GM18870 (cell line): ENCODE measurements at regions not wholly inside any gene's neighbourhood (a gene's known extent, or its start where the extent isn't known, plus 50 kb on each side); places are given as distances from the start of the nearest gene placed in this dataset.
A peak's percentile ranks its signal among the peaks of the same experiment; 100 is the strongest.
"Not testable (repeated sequence)": the region's sequence is repeated elsewhere in the genome, so short reads cannot be mapped to it uniquely, and the experiment has no call there.

Experiments used
- ATAC-seq: cut with Tn5 transposase; IDR thresholded peaks from one replicate; pipeline ENCODE4 v1.9.1; 2021; ENCODE audit warnings: moderate library complexity; ENCODE audit not compliant: unreplicated experiment

- ATAC-seq: no peak
These were observed 57.8 kb downstream of the OR2B2 start for GRCh38 chr6:27854421-27854820.

DNA sequence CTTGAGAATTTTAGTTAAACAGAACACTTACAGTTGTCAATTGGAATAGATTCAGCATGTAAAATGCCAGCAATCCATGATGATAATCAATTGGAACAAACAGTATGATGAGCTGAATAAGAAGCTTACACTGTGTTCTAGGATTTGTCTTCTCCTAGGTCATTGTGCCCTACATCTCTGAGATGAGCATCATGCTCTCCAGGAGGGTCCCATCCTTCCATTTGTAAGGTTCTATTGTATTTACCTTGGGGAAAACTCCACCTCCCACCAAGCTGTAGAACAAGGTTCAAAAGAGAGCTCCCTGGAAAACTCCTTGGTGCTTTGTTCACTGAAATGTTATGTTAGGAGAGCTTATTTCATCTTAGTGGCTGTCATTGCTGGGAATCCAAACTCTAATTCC is 60.8 kb downstream of the OR2B2 start:
- ATAC-seq: no peak

- ATAC-seq: not testable (repeated sequence)
These were observed 63.2 kb downstream of the OR2B2 start for GRCh38 chr6:27849001-27849400.

DNA sequence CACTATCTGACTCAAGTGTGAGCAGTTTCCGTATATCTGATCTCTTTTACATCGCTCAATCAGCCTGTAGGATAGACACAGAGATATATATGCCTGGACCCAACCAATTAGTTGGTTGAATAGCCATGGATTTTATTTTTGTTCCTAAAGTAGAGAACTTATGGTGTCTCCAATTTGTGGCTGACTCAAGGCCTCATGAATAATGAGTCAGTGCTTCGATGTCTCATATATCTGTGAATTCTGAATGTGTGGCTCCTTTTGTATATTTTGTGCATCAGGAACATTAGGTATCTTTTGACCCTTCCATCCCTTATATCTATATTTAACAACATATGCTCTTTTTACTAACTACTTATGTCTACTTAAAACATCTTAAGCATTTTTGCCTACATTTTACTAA is 64.5 kb downstream of the OR2B2 start:
- ATAC-seq: no peak

DNA sequence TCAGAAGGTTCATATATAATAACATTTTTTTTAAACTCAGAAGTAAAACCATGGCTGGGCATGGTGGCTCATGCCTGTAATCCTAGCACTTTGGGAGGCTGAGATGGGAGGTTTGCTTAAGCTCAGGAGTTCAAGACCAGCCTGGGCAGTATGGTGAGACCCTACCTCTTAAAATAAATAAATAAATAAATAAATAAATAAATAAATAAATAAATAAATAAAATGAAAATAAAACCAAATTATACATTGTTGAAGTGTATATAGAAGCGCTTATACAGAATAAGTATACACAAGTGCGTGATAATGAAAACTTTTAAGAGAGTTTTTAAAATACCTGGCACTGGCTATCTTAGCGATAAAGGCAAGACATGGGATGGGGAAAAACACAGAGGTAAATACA is 71.6 kb downstream of the OR2B2 start:
- no peak for ATAC-seq

- ATAC-seq: no peak
These were observed 72.3 kb downstream of the OR2B2 start for GRCh38 chr6:27839626-27840475.

DNA sequence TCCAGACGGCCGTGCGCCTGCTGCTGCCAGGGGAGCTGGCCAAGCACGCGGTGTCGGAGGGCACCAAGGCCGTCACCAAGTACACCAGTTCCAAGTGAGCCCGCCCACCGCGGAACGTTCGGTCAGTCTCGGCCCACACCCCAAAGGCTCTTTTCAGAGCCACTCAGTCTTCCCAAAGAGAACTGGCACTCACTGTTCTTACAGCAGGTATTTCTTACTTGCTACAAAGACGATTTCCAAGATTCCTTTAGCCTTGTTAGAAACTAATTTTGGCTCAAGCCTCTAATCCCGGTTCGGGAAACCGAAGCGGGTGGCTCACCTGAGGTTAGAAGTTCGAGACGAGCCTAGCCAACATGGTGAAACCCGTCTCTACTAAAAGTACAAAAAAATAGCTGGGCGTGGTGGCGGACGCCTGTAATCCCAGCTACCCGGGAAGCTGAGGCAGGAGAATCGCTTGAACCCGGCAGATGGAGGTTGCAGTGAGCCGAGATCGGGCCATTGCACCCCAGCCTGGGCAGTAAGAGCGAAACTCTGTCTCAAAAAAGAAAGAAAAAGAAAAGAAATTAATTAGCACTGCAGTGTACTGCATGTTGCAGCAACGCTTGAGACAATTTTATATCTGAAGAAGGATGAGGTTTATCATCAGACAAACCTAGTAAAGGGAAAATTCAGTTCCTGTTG is 73.1 kb downstream of the OR2B2 start:
- no peak for ATAC-seq

DNA sequence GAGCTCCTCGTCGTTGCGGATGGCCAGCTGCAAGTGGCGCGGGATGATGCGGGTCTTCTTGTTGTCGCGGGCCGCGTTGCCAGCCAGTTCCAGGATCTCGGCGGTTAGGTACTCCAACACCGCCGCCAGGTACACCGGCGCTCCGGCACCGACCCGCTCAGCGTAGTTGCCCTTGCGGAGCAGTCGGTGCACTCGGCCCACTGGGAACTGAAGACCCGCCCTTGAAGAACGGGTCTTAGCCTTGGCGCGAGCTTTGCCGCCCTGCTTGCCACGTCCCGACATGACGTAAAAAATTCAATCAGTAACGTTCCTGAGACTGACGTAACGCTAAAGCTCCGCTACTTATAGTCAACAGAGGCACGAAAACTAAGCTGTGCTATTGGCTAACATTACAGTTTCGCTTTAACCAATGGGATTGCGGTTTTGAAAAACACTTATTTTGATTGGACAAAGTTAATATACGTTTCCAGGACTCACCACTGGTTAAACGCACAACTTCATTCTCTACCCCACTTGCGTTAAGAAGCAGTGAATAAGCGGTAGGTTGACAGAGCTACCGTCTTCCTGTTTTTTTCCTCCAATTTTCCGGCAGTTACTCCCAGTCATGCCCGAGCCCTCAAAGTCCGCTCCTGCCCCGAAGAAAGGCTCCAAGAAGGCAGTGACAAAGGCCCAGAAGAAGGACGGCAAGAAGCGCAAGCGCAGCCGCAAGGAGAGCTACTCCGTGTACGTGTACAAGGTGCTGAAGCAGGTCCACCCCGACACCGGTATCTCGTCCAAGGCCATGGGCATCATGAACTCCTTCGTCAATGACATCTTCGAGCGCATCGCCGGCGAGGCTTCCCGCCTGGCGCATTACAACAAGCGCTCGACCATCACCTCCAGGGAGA is 73.9 kb downstream of the OR2B2 start:
- peak; percentile 87 for ATAC-seq

DNA sequence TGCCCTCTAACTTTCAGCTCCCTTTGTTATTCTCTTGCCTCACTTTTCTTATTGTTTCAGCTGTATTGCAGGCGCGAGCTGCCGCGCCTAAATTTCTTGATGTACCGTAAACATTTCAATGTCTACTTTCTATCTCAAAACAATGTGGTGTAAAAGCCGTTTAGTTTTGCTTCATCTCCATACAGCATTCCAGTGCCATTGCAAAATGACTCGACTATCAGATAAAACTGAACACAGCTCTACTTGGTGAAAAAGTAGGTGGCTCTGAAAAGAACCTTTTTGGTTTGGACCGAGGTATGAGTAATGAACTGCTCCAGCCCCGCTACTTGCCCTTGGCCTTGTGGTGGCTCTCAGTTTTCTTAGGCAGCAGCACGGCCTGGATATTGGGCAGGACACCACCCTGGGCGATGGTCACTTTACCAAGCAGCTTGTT is 74.6 kb downstream of the OR2B2 start:
- ATAC-seq: no peak

DNA sequence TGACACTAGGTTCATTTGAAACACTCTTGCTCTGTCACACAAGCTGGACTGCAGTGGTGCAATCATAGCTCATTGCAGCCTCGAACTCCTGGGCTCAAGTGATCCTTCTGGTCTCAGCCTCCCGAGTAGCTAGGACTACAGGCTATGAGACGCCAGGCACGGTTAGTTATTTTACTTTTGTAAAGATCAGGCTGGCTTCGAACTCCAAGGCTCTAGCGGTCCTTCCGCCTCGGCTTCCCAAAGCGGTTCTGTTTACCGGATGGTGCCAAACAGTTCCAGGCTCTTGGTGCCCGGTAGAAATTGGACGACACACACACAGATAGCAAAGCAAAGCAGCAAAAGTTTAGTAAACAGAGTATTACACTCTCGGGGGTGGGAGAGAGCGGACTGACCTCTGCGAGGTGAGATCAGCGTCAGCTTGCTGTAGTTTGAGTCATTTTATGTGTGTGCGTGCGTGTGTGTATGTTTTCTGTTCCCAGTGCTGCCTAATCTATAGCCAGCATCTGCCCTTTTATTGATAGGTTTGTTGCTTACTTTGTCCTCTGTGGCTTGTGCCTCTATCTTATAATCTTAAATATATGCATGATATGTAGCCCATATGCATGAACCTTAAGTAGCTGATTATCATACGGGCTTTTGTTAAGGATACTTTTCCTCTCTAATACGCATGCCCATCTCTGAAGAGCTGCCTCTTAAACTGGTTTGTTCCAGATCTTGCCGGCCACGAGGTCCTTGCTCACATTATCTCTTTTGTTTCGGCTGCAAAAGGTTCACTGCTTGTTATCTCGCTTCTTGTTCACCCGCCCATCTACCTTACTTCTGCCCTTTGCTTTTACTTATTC is 75.2 kb downstream of the OR2B2 start:
- ATAC-seq: no peak

- no peak for ATAC-seq
These were observed 75.9 kb downstream of the OR2B2 start for GRCh38 chr6:27836141-27836782.

- ATAC-seq: no peak
These were observed 77.2 kb downstream of the OR2B2 start for GRCh38 chr6:27834879-27835549.

- no peak for ATAC-seq
These were observed 77.8 kb downstream of the OR2B2 start for GRCh38 chr6:27834384-27834783.

- peak; percentile 67 for ATAC-seq
These were observed 80.6 kb downstream of the OR2B2 start for GRCh38 chr6:27831434-27832081.

DNA sequence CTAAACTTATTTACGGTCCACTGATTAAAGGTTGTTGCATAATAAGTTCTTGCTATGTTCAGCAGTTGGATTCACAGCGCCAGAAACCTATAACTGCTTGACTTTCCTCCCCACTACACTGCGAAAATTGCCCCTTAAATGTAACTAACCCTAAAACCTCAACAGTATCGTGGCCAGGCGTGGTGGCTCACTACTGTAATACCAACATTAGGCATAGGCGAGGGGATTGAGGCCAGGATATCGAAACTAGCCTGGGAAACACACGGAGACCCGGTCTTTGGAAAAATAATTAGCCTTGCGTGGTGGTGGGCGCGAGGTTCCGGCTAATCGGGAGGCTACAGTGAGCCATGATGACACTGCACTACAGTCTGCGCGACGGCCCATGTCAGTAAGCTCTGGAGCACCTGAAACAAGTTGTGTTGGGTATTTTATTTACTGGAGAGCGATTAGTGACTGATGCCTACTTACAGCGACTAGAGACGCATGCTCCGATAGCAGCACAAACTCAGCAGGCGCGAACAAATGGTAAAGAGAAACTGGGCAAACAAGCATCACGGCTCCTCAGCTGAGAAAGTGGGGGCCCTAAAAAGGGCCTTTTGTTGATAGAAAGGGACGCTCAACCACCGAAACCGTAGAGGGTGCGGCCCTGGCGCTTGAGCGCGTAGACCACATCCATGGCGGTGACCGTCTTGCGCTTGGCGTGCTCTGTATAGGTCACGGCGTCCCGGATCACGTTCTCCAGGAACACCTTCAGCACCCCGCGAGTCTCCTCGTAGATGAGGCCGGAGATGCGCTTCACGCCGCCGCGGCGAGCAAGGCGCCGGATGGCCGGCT is 81.4 kb downstream of the OR2B2 start:
- peak; percentile 59 for ATAC-seq

DNA sequence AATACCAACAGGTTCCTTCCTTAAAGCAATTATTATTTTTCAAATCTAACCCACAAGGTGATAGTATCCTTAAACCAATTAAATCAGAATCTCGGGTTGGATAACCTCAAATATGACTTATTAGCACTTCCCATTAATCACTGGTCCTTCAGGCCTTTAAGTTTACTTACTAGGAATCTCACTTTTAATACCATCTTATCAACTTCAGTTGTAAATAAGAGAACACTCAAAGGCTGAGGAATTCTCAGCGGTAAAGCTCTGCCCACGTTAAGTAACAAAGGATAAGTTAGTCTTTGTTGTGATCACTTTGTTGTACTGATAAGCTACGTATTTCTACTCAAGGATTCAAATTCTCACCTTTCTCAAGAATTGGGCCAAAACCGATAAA is 82.0 kb downstream of the OR2B2 start:
- no peak for ATAC-seq

DNA sequence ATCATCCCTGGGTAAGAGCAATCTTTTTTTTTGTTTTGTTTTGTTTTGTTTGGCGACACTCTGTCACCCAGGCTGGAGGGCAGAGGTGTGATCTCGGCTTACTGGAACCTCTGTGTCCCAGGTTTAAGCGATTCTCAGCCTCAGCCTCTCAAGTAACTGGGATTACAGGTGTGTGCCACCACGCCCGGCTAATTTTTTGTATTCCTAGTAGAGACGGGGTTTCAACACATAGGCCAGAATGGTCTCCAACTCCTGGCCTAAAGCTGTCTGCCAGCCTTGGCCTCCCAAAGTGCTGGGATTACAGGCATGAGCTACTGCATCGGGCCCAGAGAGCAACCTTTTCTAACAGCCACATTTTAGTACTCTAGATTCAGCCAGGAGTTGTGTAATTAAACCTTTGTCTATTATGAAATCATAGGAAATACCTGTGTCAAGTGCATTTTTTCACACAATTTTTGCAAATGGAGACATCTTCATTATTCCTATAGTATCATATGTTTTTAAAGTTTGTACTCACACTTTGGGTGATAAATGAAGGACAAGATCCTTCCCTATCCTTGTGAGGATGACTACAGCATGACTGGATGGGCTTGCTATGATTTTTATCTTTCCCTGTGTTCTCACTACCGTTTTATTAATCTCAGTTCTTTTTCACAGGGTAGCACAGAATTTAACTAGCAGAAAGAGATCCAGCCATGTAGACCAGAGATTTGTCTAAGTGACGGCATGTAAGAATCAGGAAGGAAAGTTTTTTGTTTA is 82.6 kb downstream of the OR2B2 start:
- ATAC-seq: no peak
